ENCODE measurements at regions not wholly inside any gene's neighbourhood (a gene's known extent, or its start where the extent isn't known, plus 50 kb on each side); places are given as distances from the start of the nearest gene placed in this dataset.

GRCh38 chr22:34966980-34967565, 98.9 kb upstream of the ISX start:
- in situ Hi-C loops (cut with HindIII; ENCODE audit: low sequenced_read_pairs) = no loop called here

DNA sequence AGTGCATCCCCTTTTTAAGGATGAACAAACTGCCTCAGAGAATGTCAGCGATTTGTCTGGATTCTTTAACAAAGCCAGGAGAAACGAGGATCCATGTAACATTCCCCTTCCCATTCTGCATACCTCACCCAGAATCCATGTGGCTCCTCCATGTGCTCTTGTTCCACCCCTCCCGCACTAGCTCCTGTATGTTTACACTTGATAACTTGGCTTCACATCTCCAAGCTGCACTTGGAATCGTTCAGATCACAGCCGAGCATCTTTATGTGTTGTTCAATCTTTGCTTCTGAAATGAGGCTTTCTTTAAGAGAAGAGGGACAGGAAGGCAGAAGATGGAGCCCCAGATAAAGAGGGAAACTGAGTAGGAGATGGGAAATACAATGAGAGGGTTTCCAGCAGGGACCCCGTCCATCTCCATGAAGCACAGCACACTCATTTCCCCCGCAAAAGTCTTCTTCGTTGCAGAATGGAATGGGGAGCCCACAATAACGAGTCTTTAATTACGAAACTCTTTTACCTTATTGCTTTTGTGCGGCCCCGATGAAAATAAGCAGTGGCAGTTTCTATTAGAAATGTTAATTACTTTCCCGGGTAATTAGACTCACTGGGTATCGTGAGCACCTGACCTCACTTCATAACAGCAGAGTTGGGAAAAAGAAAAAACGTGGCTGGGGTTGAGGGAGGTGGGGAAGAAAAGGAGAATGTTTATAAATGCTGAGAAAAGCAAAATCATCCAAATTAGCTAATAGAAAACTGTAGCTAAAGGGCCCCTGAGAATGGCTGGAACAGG, 96.8 kb upstream of the ISX start:
- in situ Hi-C loops (cut with HindIII; ENCODE audit: low sequenced_read_pairs) = no loop called here

- in situ Hi-C loops (cut with HindIII; ENCODE audit: low sequenced_read_pairs) = no loop called here
Observed at GRCh38 chr22:34971456-34971855, 94.5 kb upstream of the ISX start.

- in situ Hi-C loops (cut with HindIII; ENCODE audit: low sequenced_read_pairs) = no loop called here
Observed at GRCh38 chr22:34972191-34972897, 93.6 kb upstream of the ISX start.

DNA sequence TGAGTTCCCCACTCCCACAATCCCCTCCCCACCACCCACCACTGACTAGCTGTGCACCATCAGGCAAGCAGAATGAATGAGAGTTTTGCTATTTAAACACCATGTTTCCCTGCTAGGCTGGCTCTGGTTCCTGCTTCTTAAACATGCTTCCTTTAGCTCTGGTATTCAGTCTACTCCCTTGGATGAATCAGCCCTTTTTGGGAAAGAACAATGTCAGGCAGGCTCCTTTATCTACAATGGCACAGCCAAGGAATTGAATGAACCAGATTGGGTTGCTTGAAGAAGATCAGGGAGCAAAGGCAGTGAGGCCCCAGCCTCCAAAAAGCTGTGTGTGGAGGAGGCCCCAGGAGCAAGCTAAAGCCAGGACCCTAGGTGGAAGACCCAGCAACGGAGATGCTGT, 92.9 kb upstream of the ISX start:
- in situ Hi-C loops (cut with HindIII; ENCODE audit: low sequenced_read_pairs) = no loop called here

DNA sequence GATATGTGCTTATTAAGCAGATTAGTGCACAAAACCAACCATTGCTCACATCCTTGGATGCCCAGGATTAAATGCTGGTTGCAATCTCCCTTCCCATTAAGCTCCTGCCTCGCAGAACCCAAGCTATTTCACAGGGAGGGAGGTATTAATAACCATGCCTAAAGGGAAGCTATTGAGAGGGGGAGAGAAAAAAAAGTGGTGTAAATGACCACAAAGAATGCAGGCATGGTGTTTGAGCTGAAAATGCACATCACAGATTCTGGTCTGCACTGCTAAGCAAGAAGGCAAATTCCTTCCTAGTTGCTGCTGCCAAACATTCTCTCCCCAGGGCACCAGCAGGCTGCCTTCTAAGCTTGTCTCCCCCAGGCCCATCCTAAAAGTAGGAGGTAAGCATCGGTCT, 92.0 kb upstream of the ISX start:
- in situ Hi-C loops (cut with HindIII; ENCODE audit: low sequenced_read_pairs) = no loop called here

DNA sequence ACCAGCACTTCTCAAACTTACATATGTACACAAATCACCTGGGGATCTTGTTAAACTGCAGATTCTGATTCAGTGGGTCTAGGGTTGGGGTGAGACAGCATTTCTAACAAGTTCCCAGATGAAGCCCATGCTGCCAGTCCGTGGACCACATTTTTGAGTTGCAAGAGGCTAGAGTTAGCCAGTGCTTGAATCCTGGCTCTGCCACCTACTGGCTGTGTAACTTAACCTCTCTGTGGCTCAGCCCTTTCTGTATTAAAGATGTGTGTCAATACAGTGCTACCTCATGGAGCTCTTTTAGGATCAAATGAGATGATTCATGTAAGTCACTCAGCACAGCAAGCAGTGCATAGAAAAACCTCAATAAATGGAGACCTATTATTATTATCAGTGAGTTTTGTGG, 90.2 kb upstream of the ISX start:
- in situ Hi-C loops (cut with HindIII; ENCODE audit: low sequenced_read_pairs) = no loop called here

DNA sequence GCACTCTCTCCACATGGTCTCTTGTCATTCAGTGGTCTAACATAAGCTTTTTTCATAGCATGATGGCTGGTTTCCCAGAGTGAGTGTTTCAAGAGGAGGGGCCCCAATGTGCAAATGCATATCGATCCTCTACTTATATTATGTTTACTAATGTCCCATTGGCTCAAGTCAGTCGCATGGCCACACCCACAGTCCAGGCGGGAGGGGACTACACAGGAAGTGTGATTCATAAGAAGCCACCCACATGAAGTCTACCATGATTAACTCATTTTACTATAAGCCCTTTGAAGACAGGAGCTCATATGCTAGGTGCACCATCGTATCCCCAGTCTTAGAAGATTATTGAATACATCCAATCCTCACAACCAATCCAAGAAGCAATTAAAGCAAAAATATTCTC, 89.5 kb upstream of the ISX start:
- in situ Hi-C loops (cut with HindIII; ENCODE audit: low sequenced_read_pairs) = no loop called here

DNA sequence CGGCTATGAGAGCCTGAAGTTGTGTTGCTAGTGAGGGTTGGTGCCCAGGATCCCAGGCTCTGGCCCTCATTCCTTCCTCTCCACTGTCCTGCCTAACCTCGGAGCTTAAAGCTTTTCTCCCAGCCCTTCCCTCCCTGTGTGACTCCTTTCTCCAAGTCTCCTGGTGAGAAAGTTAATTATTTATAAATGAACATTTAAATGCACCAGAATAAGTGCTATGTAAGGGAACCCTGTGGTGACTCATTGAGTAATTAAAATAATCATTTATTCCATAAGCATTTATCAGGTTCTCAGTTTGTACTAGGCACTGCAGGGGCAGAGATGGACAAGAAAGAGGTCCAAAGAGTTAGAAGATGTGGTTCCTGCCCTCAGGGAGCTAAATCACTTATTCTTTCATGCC, 89.1 kb upstream of the ISX start:
- in situ Hi-C loops (cut with HindIII; ENCODE audit: low sequenced_read_pairs) = no loop called here

DNA sequence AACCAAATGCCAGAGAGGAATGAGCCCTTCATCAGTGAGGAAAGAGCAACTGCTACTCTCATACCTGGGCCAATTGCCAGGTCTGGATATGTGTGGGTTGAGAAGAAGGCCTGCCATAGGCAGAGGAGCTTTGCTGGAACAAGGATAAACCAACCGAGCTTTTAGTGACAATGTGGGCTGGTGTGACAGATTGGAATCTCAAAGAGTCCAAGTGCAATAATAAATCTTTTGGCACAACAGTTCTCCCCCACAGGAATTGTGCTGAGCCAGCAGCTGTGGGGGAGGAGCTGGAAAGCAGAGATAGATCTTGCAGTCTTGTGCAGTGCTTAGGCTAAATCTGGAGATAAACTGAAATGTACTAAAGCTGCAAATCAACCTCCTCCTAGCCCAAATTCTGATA, 79.4 kb upstream of the ISX start:
- in situ Hi-C loops (cut with HindIII; ENCODE audit: low sequenced_read_pairs) = no loop called here

- in situ Hi-C loops (cut with HindIII; ENCODE audit: low sequenced_read_pairs) = no loop called here
Observed at GRCh38 chr22:34992672-34993071, 73.3 kb upstream of the ISX start.

DNA sequence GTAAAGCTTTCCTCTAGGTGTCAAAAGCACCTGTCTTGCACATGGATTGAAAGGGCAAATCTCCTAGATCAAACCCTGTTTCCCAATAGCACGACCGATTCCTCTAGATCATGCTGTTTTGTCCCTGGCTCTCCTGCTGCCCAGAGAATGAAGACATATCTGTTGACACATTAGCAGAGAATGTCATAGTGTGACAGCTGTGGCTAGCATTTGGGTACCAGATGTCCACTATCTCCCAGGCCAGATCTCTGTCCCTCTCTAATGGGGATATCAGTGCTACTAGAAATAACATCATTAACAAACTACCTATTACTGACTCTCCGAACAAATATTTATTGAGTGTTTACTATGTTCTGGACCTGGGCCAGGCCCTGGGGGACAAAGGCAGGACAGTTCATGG, 72.4 kb upstream of the ISX start:
- in situ Hi-C loops (cut with HindIII; ENCODE audit: low sequenced_read_pairs) = no loop called here

DNA sequence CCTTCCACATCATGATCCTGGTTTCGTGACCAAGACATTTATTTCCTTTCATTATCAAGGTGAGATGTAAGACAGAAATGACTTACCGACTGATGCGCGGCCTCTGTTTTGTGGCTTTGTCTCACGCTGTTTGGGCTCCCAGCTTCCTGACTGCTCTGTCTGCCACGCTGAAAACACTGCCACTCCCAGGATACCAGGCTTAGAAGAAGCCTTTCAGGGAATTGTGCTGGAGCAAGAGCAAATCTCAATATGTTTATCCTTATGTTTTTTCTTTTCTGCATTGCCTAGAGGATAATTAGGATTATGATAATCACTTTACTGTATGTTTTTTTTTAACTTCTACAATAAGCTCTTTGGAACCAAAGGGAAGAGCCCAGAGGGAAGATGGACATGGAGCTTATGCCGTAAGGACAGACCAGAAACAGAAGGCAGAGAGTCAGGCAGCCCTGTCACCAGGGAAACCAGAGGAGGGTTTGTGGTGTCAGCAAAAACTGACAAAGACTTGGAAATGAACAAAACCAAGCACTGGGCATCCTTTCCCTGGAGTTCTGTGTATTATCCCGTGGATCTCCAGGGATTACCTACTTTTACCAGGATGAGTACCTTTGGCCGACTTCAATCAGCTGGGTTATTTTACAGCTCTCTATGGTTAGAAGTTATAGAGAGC, 68.2 kb upstream of the ISX start:
- in situ Hi-C loops (cut with HindIII; ENCODE audit: low sequenced_read_pairs) = no loop called here

DNA sequence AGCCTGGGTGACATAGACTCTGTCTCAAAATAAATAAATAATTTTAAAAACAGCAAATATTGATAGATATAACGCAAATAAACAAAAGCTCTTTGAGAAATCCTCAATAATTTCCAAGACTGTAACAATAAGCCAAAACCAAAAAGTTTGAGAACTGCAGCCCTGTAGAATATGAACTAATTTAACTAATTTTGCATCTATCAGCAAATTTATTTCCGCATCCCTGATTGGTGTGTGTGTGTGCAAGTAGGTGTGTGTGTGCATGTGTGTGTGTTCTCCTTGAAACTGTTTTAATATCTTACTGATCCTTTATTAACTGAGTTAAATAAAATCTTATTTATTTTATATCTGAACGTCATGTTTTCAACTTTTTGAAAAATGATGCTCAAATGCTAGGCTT, 67.0 kb upstream of the ISX start:
- in situ Hi-C loops (cut with HindIII; ENCODE audit: low sequenced_read_pairs) = no loop called here

DNA sequence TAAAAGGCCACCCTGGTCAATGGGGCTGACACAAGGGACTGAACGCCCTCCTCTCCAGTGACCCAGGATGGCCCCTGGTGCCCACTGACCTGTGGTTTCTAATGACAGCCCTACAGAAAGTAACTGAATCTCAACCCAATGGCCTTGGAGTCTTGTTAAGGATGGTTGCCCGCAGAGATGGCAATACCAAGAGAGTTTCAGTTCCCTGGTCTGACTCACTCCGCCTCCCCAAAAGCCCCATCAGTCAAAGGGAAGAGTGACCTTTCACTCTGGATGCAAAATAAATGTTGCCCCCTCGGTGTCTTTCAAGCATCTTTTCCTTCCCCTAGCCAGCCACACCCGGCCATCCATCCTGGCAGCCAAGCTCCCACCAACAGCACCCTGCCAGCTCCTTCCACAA, 57.7 kb upstream of the ISX start:
- in situ Hi-C loops (cut with HindIII; ENCODE audit: low sequenced_read_pairs) = no loop called here

DNA sequence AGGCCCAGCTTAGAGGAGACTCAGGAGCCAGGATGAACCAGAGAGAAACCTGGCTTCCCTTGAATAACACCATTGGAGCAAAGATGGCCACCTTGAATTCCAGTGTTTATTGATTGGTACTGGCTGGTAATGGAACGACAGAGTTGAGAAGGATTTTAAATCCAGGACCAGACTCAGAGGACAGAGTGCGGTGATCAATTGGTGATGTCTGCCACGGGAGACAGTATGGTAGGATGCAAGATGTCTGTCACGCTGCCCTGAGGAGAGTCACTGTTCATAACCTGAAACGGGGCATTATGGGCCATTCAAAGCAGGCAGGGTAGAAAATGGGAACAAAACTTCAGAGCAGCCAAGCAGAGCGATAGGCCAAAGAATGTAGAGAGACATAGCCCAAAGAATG, 55.4 kb upstream of the ISX start:
- in situ Hi-C loops (cut with HindIII; ENCODE audit: low sequenced_read_pairs) = no loop called here

DNA sequence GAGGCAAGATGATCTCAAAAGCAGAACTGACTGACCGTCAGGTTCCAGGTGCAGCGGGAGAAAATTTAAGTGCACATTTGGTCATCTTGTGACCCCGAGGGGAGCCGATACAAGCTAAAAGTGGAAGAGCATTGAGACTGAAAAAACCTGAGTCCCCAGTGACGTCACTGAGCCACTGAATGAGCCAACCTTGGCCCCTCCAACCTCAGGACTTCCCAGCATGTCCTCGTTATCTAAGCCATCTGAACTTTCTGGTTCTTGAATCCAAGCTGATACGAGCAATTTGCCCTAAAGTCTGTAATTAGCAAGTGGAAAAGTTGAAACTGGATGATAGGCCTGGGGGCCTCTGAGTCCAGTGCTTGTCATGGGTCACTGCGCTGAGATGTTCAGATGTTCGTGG, 51.1 kb upstream of the ISX start:
- in situ Hi-C loops (cut with HindIII; ENCODE audit: low sequenced_read_pairs) = no loop called here

Data from endothelial cell of hepatic sinusoid (primary cell).